Right renal cortex interstitium (tissue), 3 donors: ENCODE measurements at regions not wholly inside any gene's neighbourhood (a gene's known extent, or its start where the extent isn't known, plus 50 kb on each side); places are given as distances from the start of the nearest gene placed in this dataset.
A peak's percentile ranks its signal among the peaks of the same experiment; 100 is the strongest.

Experiments
- DNase-seq, 3 donors: peaks; one replicate each; pipeline ENCODE4 v3.0.0-alpha.2; 2013; ENCODE audit warnings: low read depth in 3 of 3, low spot score in 2 of 3

- DNase-seq, result no peak
These were observed 93.5 kb upstream of the NFIA start for GRCh38 chr1:60988891-60989290.

GRCh38 chr1:60987904-60988303 lies 94.5 kb upstream of the NFIA start:
- no peak for DNase-seq

- DNase-seq, result peak; percentile 63 to 71 (median 69)
These were observed 98.1 kb upstream of the NFIA start for GRCh38 chr1:60984062-60984799.

- DNase-seq, result no peak
These were observed 98.7 kb upstream of the NFIA start for GRCh38 chr1:60983701-60984061.

- no peak for DNase-seq
These were observed 99.8 kb upstream of the NFIA start for GRCh38 chr1:60982539-60982938.

GRCh38 chr1:60981357-60981756 lies 101.0 kb upstream of the NFIA start:
- DNase-seq, result no peak

GRCh38 chr1:60978421-60979357 lies 103.7 kb upstream of the NFIA start:
- no peak for DNase-seq

- DNase-seq, result no peak
These were observed 104.7 kb upstream of the NFIA start for GRCh38 chr1:60977661-60978060.

- no peak for DNase-seq
These were observed 107.6 kb upstream of the NFIA start for GRCh38 chr1:60974524-60975372.

GRCh38 chr1:60973668-60974067 lies 108.7 kb upstream of the NFIA start:
- no peak for DNase-seq

- DNase-seq, result no peak
These were observed 109.5 kb upstream of the NFIA start for GRCh38 chr1:60972841-60973364.

- no peak for DNase-seq
These were observed 111.0 kb upstream of the NFIA start for GRCh38 chr1:60971330-60971729.

- DNase-seq, result no peak
These were observed 112.3 kb upstream of the NFIA start for GRCh38 chr1:60969971-60970509.

- DNase-seq, result no peak
These were observed 117.0 kb upstream of the NFIA start for GRCh38 chr1:60965280-60965854.

- DNase-seq, result no peak
These were observed 119.0 kb upstream of the NFIA start for GRCh38 chr1:60963167-60963940.

- no peak for DNase-seq
These were observed 121.4 kb upstream of the NFIA start for GRCh38 chr1:60960891-60961461.

- DNase-seq, result no peak
These were observed 122.7 kb upstream of the NFIA start for GRCh38 chr1:60959701-60960100.

- DNase-seq, result no peak
These were observed 124.4 kb upstream of the NFIA start for GRCh38 chr1:60958001-60958400.

- DNase-seq, result no peak
These were observed 125.8 kb upstream of the NFIA start for GRCh38 chr1:60956520-60956919.
